ENCODE measurements at regions not wholly inside any gene's neighbourhood (a gene's known extent, or its start where the extent isn't known, plus 50 kb on each side); places are given as distances from the start of the nearest gene placed in this dataset.

- no peak overlapping the region for H3K4me3 ChIP-seq (ENCODE audit: low read length)
- H3K27me3 ChIP-seq (ENCODE audit: control insufficient read depth, insufficient read depth) = no peaks in the 10 kb centered on the region
- H3K9me3 ChIP-seq (ENCODE audit: control insufficient read depth, low read length) = no peaks in the 10 kb centered on the region
- no peaks in the 10 kb centered on the region for H3K4me1 ChIP-seq (ENCODE audit: control insufficient read depth, insufficient read depth, low read length)
- ATAC-seq (no peak), DNase-seq (no peak)
- 89% methylated on average over 4 of the region's 4 CpGs for WGBS
- intact Hi-C loops (cut with DNase I) = no loop called here
- no peak overlapping the region for H3K27ac ChIP-seq (ENCODE audit: low read length)
Measured at GRCh38 chr12:90311561-90311960, 602.9 kb upstream of the ATP2B1 start.

- DNase-seq (no peak), ATAC-seq (no peak)
- H3K4me3 ChIP-seq (ENCODE audit: low read length) = no peak overlapping the region
- 77% methylated on average over 3 of the region's 3 CpGs for WGBS
- H3K27me3 ChIP-seq (ENCODE audit: control insufficient read depth, insufficient read depth) = no peaks in the 10 kb centered on the region
- H3K27ac ChIP-seq (ENCODE audit: low read length) = no peak overlapping the region
- H3K9me3 ChIP-seq (ENCODE audit: control insufficient read depth, low read length) = no peaks in the 10 kb centered on the region
- H3K4me1 ChIP-seq (ENCODE audit: control insufficient read depth, insufficient read depth, low read length) = no peaks in the 10 kb centered on the region
- intact Hi-C loops (cut with DNase I) = no loop called here
Measured at GRCh38 chr12:90305379-90305778, 596.7 kb upstream of the ATP2B1 start.

- intact Hi-C loops (cut with DNase I) = no loop called here
- Histone ChIP-seq H3K27ac (ENCODE audit: low read length) (no peak overlapping the region), H3K9me3 (ENCODE audit: control insufficient read depth, low read length) (no peaks in the 10 kb centered on the region), H3K4me3 (ENCODE audit: low read length) (no peak overlapping the region), H3K4me1 (ENCODE audit: control insufficient read depth, insufficient read depth, low read length) (no peaks in the 10 kb centered on the region), H3K27me3 (ENCODE audit: control insufficient read depth, insufficient read depth) (no peaks in the 10 kb centered on the region)
- WGBS = 98% methylated on average over 2 of the region's 2 CpGs
- DNase-seq (no peak), ATAC-seq (no peak)
Measured at GRCh38 chr12:90304231-90304630, 595.6 kb upstream of the ATP2B1 start.

- intact Hi-C loops (cut with DNase I) = no loop called here
- no peaks in the 10 kb centered on the region for H3K27me3 ChIP-seq (ENCODE audit: control insufficient read depth, insufficient read depth)
- no peak overlapping the region for H3K4me3 ChIP-seq (ENCODE audit: low read length)
- no peak overlapping the region for H3K27ac ChIP-seq (ENCODE audit: low read length)
- H3K9me3 ChIP-seq (ENCODE audit: control insufficient read depth, low read length) = no peaks in the 10 kb centered on the region
- H3K4me1 ChIP-seq (ENCODE audit: control insufficient read depth, insufficient read depth, low read length) = no peaks in the 10 kb centered on the region
- ATAC-seq (no peak), DNase-seq (no peak)
Measured at GRCh38 chr12:90303771-90304170, 595.1 kb upstream of the ATP2B1 start.

- WGBS = 87% methylated on average over 1 of the region's 1 CpG
- Histone ChIP-seq H3K4me3 (ENCODE audit: low read length) (no peak overlapping the region), H3K27me3 (ENCODE audit: control insufficient read depth, insufficient read depth) (no peaks in the 10 kb centered on the region), H3K4me1 (ENCODE audit: control insufficient read depth, insufficient read depth, low read length) (no peaks in the 10 kb centered on the region), H3K27ac (ENCODE audit: low read length) (no peak overlapping the region), H3K9me3 (ENCODE audit: control insufficient read depth, low read length) (no peaks in the 10 kb centered on the region)
- intact Hi-C loops (cut with DNase I) = no loop called here
- ATAC-seq = no peak
- DNase-seq = no peak
Measured at GRCh38 chr12:90301561-90302133, 593.0 kb upstream of the ATP2B1 start.

GRCh38 chr12:90301095-90301494, 592.5 kb upstream of the ATP2B1 start:
- Histone ChIP-seq H3K27me3 (ENCODE audit: control insufficient read depth, insufficient read depth) (no peaks in the 10 kb centered on the region), H3K27ac (ENCODE audit: low read length) (no peak overlapping the region), H3K4me3 (ENCODE audit: low read length) (no peak overlapping the region), H3K9me3 (ENCODE audit: control insufficient read depth, low read length) (no peaks in the 10 kb centered on the region), H3K4me1 (ENCODE audit: control insufficient read depth, insufficient read depth, low read length) (no peaks in the 10 kb centered on the region)
- 91% methylated on average over 4 of the region's 4 CpGs for WGBS
- ATAC-seq (no peak), DNase-seq (no peak)
- intact Hi-C loops (cut with DNase I) = no loop called here

GRCh38 chr12:90299666-90300065, 591.0 kb upstream of the ATP2B1 start:
- no peak overlapping the region for H3K4me3 ChIP-seq (ENCODE audit: low read length)
- no peaks in the 10 kb centered on the region for H3K9me3 ChIP-seq (ENCODE audit: control insufficient read depth, low read length)
- no peaks in the 10 kb centered on the region for H3K27me3 ChIP-seq (ENCODE audit: control insufficient read depth, insufficient read depth)
- intact Hi-C loops (cut with DNase I) = no loop called here
- DNase-seq (no peak), ATAC-seq (no peak)
- H3K27ac ChIP-seq (ENCODE audit: low read length) = no peak overlapping the region
- H3K4me1 ChIP-seq (ENCODE audit: control insufficient read depth, insufficient read depth, low read length) = no peaks in the 10 kb centered on the region

- Histone ChIP-seq H3K27me3 (ENCODE audit: control insufficient read depth, insufficient read depth) (no peaks in the 10 kb centered on the region), H3K9me3 (ENCODE audit: control insufficient read depth, low read length) (no peaks in the 10 kb centered on the region), H3K4me1 (ENCODE audit: control insufficient read depth, insufficient read depth, low read length) (no peaks in the 10 kb centered on the region), H3K27ac (ENCODE audit: low read length) (no peak overlapping the region), H3K4me3 (ENCODE audit: low read length) (no peak overlapping the region)
- intact Hi-C loops (cut with DNase I) = no loop called here
- no peak for DNase-seq
- no peak for ATAC-seq
- 51% methylated on average over 4 of the region's 4 CpGs for WGBS
Measured at GRCh38 chr12:90299121-90299520, 590.5 kb upstream of the ATP2B1 start.

- Histone ChIP-seq H3K4me1 (ENCODE audit: control insufficient read depth, insufficient read depth, low read length) (no peaks in the 10 kb centered on the region), H3K27me3 (ENCODE audit: control insufficient read depth, insufficient read depth) (no peaks in the 10 kb centered on the region), H3K4me3 (ENCODE audit: low read length) (no peak overlapping the region), H3K27ac (ENCODE audit: low read length) (no peak overlapping the region), H3K9me3 (ENCODE audit: control insufficient read depth, low read length) (no peaks in the 10 kb centered on the region)
- ATAC-seq (no peak), DNase-seq (no peak)
- 91% methylated on average over 2 of the region's 2 CpGs for WGBS
- intact Hi-C loops (cut with DNase I) = no loop called here
Measured at GRCh38 chr12:90298289-90298948, 589.8 kb upstream of the ATP2B1 start.

- H3K27ac ChIP-seq (ENCODE audit: low read length) = no peak overlapping the region
- H3K27me3 ChIP-seq (ENCODE audit: control insufficient read depth, insufficient read depth) = no peaks in the 10 kb centered on the region
- H3K9me3 ChIP-seq (ENCODE audit: control insufficient read depth, low read length) = no peaks in the 10 kb centered on the region
- H3K4me1 ChIP-seq (ENCODE audit: control insufficient read depth, insufficient read depth, low read length) = peaks cover 2% of the 10 kb centered on the region
- DNase-seq = no peak
- intact Hi-C loops (cut with DNase I) = no loop called here
- no peak overlapping the region for H3K4me3 ChIP-seq (ENCODE audit: low read length)
- 91% methylated on average over 2 of the region's 2 CpGs for WGBS
- ATAC-seq = no peak
Measured at GRCh38 chr12:90295858-90296257, 587.2 kb upstream of the ATP2B1 start.

- no peak for ATAC-seq
- 26% methylated on average over 4 of the region's 4 CpGs for WGBS
- Histone ChIP-seq H3K4me1 (ENCODE audit: control insufficient read depth, insufficient read depth, low read length) (peaks cover 2% of the 10 kb centered on the region), H3K4me3 (ENCODE audit: low read length) (no peak overlapping the region), H3K9me3 (ENCODE audit: control insufficient read depth, low read length) (no peaks in the 10 kb centered on the region), H3K27ac (ENCODE audit: low read length) (no peak overlapping the region), H3K27me3 (ENCODE audit: control insufficient read depth, insufficient read depth) (no peaks in the 10 kb centered on the region)
- intact Hi-C loops (cut with DNase I) = no loop called here
- DNase-seq = no peak
Measured at GRCh38 chr12:90292183-90292582, 583.5 kb upstream of the ATP2B1 start.
